ENCODE measurements at regions not wholly inside any gene's neighbourhood (a gene's known extent, or its start where the extent isn't known, plus 50 kb on each side); places are given as distances from the start of the nearest gene placed in this dataset.

DNA sequence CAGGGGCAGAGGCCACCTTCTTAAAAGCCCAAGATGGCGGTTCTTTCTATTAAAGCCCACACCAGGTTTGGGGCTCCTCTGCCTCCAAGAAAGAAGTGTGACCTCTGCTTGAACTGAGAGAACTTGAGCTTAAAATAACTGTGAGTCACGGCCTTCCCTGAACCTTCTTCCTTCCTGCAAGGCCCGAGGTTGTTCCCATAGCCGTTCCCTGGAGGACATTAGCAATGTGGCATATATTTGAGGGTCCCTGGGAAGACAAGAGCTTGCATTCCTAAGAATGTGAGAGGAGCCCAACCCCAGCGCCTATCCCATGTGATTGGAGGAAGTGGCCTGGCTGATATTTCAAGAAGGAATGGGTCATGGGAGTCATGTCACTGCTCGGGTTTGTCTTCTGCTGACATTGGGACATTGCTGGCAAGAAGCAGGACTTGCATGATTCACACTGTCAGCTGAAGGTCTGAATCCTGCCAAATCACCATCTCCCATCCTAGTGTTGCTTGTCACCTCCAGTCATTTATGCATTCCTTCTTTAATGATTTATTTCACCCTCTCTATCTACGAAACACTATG is 168.1 kb downstream of the TRIB2 start:
- no peak overlapping the region for H2AFZ ChIP-seq
- peak overlapping the region; percentile 43 for H3K27ac ChIP-seq
- no peaks in the 10 kb centered on the region for H3K9me3 ChIP-seq (ENCODE audit: control insufficient read depth, low read length)
- H3K27me3 ChIP-seq (ENCODE audit: control insufficient read depth, insufficient read depth, low read length): no peaks in the 10 kb centered on the region
- H3K36me3 ChIP-seq (ENCODE audit: control insufficient read depth, insufficient read depth, low read length): no peaks in the 10 kb centered on the region
- no peak overlapping the region for H3K4me3 ChIP-seq (ENCODE audit: low read depth, low read length)
- H3K9ac ChIP-seq: no peak overlapping the region
- H3K4me2 ChIP-seq (ENCODE audit: low read length): no peak overlapping the region
- TF ChIP-seq CTCF (IDR thresholded peaks at IDR 0.05): no peak
- H3K79me2 ChIP-seq: no peaks in the 10 kb centered on the region
- H3K4me1 ChIP-seq: no peaks in the 10 kb centered on the region

DNA sequence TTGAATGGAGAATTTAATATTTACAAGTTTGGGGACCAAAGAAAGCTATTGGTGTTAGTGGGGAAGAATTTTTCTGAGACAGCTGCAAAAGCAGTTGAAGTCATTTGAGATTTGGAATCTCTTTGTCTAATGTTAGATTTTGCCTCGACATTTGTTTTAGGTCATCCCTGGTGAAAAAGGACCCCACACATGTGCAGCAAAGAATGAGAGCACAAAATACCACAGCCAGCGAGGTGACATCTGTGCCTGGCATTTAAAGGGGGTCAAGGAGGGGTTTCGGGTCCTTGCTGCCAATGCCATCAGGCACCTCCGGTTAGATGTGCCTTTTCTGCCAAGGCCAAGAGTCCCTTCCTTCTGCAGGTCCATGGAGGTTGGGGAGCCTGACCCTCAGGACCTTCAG is 173.3 kb downstream of the TRIB2 start:
- Histone ChIP-seq H3K79me2 (no peaks in the 10 kb centered on the region), H3K9ac (no peak overlapping the region), H3K9me3 (ENCODE audit: control insufficient read depth, low read length) (no peaks in the 10 kb centered on the region), H3K4me1 (no peaks in the 10 kb centered on the region), H3K27me3 (ENCODE audit: control insufficient read depth, insufficient read depth, low read length) (no peaks in the 10 kb centered on the region), H3K4me2 (ENCODE audit: low read length) (no peak overlapping the region), H3K36me3 (ENCODE audit: control insufficient read depth, insufficient read depth, low read length) (no peaks in the 10 kb centered on the region), H2AFZ (no peak overlapping the region), H3K4me3 (ENCODE audit: low read depth, low read length) (no peak overlapping the region), H3K27ac (no peak overlapping the region)
- no peak for TF ChIP-seq CTCF (IDR thresholded peaks at IDR 0.05)

DNA sequence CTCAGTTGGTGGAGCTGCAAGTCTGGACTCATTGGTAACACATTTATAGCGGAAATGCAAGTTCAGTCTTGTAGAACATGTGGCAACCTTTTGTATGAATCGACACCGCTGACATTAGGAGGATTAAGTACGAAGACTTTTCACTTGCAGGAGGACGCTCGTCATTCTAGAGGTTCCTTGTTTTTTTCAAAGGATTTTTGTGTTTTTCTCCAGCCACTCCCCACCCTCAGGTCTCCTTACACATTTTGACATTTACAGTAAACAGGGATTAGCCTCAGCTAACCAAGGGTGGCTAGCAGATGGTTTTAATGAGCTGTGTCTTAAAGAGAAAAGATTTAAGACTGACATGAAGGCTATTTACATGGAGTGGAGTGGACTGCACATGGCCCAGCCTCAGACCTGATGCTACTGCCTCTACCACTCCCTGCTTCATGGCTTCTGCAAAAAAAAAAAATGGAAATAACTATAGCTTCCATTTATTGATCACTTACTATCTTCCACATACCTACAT is 173.8 kb downstream of the TRIB2 start:
- Histone ChIP-seq H2AFZ (no peak overlapping the region), H3K4me2 (ENCODE audit: low read length) (no peak overlapping the region), H3K4me3 (ENCODE audit: low read depth, low read length) (no peak overlapping the region), H3K4me1 (no peaks in the 10 kb centered on the region), H3K9ac (no peak overlapping the region), H3K27ac (no peak overlapping the region), H3K36me3 (ENCODE audit: control insufficient read depth, insufficient read depth, low read length) (no peaks in the 10 kb centered on the region), H3K9me3 (ENCODE audit: control insufficient read depth, low read length) (no peaks in the 10 kb centered on the region), H3K27me3 (ENCODE audit: control insufficient read depth, insufficient read depth, low read length) (no peaks in the 10 kb centered on the region), H3K79me2 (no peaks in the 10 kb centered on the region)
- TF ChIP-seq CTCF (IDR thresholded peaks at IDR 0.05): no peak

DNA sequence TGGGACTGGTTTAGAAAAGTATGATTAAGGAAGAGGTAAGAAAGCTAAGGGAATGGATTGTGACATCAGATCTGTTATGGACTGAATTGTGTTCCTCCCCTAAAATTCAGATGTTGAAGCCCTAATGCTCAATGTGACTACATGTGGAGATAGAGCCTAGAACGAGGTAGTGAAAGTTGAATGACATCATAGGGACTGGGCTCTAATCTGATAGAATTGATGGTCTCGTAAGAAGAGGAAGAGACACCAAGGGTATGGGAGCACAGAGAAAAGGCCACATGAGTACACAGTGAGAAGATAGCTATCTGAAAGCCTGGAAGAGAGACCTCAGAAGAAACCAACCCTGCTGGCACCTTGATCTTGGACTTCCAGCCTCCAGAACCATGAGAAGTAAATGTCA is 178.3 kb downstream of the TRIB2 start:
- Histone ChIP-seq H3K4me3 (ENCODE audit: low read depth, low read length) (no peak overlapping the region), H3K27me3 (ENCODE audit: control insufficient read depth, insufficient read depth, low read length) (no peaks in the 10 kb centered on the region), H3K9ac (no peak overlapping the region), H3K79me2 (no peaks in the 10 kb centered on the region), H3K4me1 (no peaks in the 10 kb centered on the region), H3K4me2 (ENCODE audit: low read length) (no peak overlapping the region), H3K36me3 (ENCODE audit: control insufficient read depth, insufficient read depth, low read length) (no peaks in the 10 kb centered on the region), H3K27ac (no peak overlapping the region), H3K9me3 (ENCODE audit: control insufficient read depth, low read length) (no peaks in the 10 kb centered on the region), H2AFZ (no peak overlapping the region)
- TF ChIP-seq CTCF (IDR thresholded peaks at IDR 0.05): no peak

- H3K4me2 ChIP-seq (ENCODE audit: low read length): no peak overlapping the region
- H3K36me3 ChIP-seq (ENCODE audit: control insufficient read depth, insufficient read depth, low read length): no peaks in the 10 kb centered on the region
- no peaks in the 10 kb centered on the region for H3K79me2 ChIP-seq
- H2AFZ ChIP-seq: no peak overlapping the region
- no peaks in the 10 kb centered on the region for H3K27me3 ChIP-seq (ENCODE audit: control insufficient read depth, insufficient read depth, low read length)
- no peak overlapping the region for H3K4me3 ChIP-seq (ENCODE audit: low read depth, low read length)
- TF ChIP-seq CTCF (IDR thresholded peaks at IDR 0.05): no peak
- no peak overlapping the region for H3K9ac ChIP-seq
- H3K9me3 ChIP-seq (ENCODE audit: control insufficient read depth, low read length): no peaks in the 10 kb centered on the region
- no peak overlapping the region for H3K27ac ChIP-seq
- no peaks in the 10 kb centered on the region for H3K4me1 ChIP-seq
These were observed 179.7 kb downstream of the TRIB2 start for GRCh38 chr2:12896318-12896982.

Measured in parathyroid adenoma (tissue), 2 donors.